Loucy (cell line): ENCODE measurements at regions not wholly inside any gene's neighbourhood (a gene's known extent, or its start where the extent isn't known, plus 50 kb on each side); places are given as distances from the start of the nearest gene placed in this dataset.

Experiments
- EZH2phosphoT487 ChIP-seq: fragments of 200-600 bp; IDR thresholded peaks from 2 replicates; pipeline ENCODE4 v1.6.1; 2018; ENCODE audit warnings: antibody characterized with exemption, mild to moderate bottlenecking, moderate library complexity, borderline replicate concordance
- TF ChIP-seq, protein P1 (sequence below): fragments of 200-600 bp; sonication (generic); conservative IDR thresholded peaks from 2 replicates; pipeline ENCODE4 v1.5.1; 2014; ENCODE audit warnings: mild to moderate bottlenecking, antibody characterized with exemption, low read length

DNA sequence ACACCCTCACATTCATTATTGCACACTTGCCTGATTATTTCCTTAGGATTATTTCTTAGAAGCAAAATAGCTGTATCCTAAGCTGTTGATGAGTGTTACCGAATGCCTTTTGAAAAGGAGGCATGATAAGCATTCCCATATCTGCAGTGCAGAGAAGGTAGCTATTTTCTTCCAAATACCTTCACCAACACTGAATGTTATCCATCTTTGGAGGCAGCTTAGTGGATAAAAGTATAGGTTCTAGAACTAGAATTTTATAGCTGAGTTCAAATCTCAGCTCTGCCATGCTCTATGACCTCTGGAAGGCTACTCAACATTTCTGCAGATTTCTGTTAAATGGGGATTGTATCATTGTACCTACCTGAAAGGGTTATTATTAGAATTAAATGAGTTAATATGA is 185.0 kb upstream of the CCDC150 start:
- TF ChIP-seq, protein P1, sequence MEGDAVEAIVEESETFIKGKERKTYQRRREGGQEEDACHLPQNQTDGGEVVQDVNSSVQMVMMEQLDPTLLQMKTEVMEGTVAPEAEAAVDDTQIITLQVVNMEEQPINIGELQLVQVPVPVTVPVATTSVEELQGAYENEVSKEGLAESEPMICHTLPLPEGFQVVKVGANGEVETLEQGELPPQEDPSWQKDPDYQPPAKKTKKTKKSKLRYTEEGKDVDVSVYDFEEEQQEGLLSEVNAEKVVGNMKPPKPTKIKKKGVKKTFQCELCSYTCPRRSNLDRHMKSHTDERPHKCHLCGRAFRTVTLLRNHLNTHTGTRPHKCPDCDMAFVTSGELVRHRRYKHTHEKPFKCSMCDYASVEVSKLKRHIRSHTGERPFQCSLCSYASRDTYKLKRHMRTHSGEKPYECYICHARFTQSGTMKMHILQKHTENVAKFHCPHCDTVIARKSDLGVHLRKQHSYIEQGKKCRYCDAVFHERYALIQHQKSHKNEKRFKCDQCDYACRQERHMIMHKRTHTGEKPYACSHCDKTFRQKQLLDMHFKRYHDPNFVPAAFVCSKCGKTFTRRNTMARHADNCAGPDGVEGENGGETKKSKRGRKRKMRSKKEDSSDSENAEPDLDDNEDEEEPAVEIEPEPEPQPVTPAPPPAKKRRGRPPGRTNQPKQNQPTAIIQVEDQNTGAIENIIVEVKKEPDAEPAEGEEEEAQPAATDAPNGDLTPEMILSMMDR, result no peak
- TF ChIP-seq EZH2phosphoT487, result no peak
